ENCODE measurements at regions not wholly inside any gene's neighbourhood (a gene's known extent, or its start where the extent isn't known, plus 50 kb on each side); places are given as distances from the start of the nearest gene placed in this dataset.

DNA sequence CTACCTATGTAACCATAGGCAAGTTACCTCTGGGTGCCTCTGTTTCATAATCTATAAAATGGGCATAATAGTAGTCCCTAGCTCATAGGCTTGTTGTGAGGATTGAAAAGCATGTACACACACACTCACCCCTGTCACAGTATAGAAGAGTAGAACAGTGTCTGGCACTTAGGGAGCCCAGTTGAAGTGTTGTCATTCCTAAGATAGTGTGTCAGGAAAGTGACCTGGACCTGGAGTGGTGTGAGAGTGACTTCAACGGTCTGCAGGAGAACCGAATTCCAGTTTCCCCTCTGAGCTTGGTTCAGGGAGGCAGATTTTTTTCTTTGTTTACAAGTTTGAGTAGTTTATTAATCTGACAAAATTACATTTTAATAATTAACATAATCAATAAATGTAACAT, 229.9 kb upstream of the MAP3K7 start:
- no peaks in the 10 kb centered on the region for H3K9me3 ChIP-seq
- H3K36me3 ChIP-seq (ENCODE audit: low read depth): no peaks in the 10 kb centered on the region
- H3K4me1 ChIP-seq (ENCODE audit: low read depth): no peaks in the 10 kb centered on the region
- intact Hi-C loops (cut with DNase I, micrococcal nuclease): no loop called here
- ATAC-seq: no peak
- TF ChIP-seq, protein P1, sequence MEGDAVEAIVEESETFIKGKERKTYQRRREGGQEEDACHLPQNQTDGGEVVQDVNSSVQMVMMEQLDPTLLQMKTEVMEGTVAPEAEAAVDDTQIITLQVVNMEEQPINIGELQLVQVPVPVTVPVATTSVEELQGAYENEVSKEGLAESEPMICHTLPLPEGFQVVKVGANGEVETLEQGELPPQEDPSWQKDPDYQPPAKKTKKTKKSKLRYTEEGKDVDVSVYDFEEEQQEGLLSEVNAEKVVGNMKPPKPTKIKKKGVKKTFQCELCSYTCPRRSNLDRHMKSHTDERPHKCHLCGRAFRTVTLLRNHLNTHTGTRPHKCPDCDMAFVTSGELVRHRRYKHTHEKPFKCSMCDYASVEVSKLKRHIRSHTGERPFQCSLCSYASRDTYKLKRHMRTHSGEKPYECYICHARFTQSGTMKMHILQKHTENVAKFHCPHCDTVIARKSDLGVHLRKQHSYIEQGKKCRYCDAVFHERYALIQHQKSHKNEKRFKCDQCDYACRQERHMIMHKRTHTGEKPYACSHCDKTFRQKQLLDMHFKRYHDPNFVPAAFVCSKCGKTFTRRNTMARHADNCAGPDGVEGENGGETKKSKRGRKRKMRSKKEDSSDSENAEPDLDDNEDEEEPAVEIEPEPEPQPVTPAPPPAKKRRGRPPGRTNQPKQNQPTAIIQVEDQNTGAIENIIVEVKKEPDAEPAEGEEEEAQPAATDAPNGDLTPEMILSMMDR (IDR thresholded peaks at IDR 0.05): no peak
- no peak overlapping the region for H3K4me3 ChIP-seq
- no peak for DNase-seq

DNA sequence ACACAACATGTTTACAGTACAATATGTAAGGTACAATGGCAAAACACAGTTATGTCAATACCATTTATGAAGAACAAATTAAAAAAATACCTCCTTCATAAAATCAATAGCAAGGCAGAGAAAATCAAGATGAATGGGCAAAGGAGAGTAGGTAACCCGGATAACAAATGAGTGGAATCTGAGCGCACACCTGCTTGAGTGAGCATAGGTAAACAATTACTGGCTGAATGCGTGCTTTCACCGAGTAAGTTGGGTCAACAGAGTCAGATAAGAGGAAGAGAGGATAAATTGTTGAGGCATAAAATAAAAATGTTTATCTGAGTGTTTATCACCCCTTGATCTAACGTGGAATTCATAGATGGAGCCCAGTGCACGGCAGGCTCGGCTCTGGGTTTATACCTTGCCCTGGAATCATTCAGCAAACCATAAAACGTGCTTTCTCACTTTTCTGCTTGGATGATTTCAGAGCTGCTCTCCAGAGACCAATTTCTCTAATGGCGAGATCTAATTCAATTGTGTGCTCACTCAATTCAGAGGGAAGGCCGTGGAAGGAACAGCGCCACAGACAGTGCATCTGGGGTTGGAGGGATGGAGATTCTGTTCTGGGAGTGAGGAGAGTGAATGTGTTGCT, 224.8 kb upstream of the MAP3K7 start:
- Histone ChIP-seq H3K4me3 (no peak overlapping the region), H3K36me3 (ENCODE audit: low read depth) (no peaks in the 10 kb centered on the region), H3K4me1 (ENCODE audit: low read depth) (no peaks in the 10 kb centered on the region), H3K9me3 (no peaks in the 10 kb centered on the region)
- no peak for ATAC-seq
- TF ChIP-seq, protein P1 (IDR thresholded peaks at IDR 0.05): no peak
- intact Hi-C loops (cut with DNase I, micrococcal nuclease): no loop called here
- no peak for DNase-seq

DNA sequence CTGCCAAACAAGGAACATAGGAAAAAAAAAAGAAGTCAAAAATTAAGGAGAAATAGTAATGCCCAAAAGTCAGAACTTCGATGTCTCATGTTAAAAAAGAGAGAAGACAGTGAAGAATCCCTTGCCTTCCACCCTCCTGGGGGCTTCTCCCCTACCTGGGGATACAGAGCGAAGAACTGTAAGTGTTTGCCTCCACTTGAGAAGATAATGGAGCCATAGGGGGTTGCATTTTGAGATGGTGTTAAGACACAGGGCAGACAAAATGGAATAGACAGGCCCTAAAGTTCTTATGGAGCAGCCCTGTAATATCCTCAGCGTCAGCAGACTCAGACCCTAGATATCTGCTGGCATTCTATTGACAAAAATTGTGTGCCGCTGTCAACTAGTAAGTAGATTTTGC, 222.2 kb upstream of the MAP3K7 start:
- ATAC-seq: no peak
- no peak for DNase-seq
- no peaks in the 10 kb centered on the region for H3K36me3 ChIP-seq (ENCODE audit: low read depth)
- no peak overlapping the region for H3K4me3 ChIP-seq
- intact Hi-C loops (cut with DNase I, micrococcal nuclease): no loop called here
- no peaks in the 10 kb centered on the region for H3K9me3 ChIP-seq
- TF ChIP-seq, protein P1 (IDR thresholded peaks at IDR 0.05): no peak
- no peaks in the 10 kb centered on the region for H3K4me1 ChIP-seq (ENCODE audit: low read depth)

DNA sequence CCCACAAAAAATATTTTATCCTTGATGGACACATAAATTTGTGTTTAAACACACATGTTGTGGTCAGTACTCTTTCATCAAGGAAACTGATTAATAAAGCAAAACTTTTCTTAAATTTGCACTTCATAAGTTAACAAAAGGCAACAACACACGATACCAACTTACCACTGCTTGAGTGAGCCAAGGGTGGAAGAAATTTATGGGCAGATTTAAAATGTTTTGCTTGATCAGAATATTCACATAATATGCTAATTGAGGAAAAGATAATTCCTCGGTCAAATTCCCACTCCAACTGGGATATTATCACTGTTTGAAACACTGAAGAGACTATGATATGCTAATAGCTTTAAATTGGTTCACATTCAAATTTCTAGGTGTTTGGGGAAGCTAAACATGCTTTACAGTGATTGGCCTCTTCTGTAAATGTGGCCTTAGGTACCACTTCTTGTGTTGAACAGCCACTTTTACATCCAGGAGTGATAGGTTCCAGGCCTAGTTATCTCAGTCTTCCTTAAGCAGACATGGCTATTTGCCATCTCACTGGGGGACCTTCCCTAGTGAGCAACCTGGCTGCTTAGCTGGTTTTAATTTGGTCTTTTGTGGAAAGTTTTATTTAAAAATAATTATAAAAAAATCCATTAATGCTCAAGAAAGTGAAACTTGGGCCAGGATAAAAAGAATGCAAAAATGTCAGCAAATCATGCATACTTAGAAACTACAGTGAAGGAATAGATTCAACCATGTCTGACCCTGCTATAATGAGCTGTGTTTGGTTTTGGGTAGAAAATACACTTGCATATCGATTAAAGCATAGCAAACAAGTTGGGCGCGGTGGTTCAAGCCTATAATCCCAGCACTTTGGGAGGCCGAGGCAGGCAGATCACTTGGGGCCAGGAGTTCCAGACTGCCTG, 221.2 kb upstream of the MAP3K7 start:
- TF ChIP-seq, protein P1 (IDR thresholded peaks at IDR 0.05): no peak
- intact Hi-C loops (cut with DNase I, micrococcal nuclease): no loop called here
- H3K4me1 ChIP-seq (ENCODE audit: low read depth): no peaks in the 10 kb centered on the region
- no peaks in the 10 kb centered on the region for H3K36me3 ChIP-seq (ENCODE audit: low read depth)
- no peak overlapping the region for H3K4me3 ChIP-seq
- H3K9me3 ChIP-seq: no peaks in the 10 kb centered on the region
- DNase-seq: no peak
- ATAC-seq: no peak

DNA sequence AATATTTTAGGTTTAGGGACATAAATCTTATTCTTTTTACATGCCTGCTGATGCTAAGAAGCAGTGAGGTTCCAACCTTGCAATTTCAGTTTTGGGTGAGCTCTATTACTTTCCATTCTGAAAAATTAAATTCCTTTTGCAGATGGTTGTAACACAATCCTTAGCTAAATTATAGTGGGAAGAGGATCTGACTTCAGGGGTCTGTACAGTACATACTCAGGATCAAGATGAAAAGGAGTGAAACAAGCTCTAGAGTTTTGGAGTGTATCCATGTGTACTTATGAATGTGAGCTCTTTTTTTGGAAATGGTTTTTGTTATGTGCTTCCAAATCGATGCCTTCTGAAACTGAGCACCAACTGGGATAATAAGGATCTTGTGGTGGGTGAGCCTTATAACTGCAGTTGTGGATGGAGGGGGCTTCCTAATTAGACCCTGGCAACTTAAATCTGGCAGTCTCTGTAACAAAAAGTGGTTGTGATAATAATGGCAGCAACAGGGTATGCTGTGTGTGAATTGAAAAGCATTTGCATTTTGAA, 218.8 kb upstream of the MAP3K7 start:
- DNase-seq: no peak
- intact Hi-C loops (cut with DNase I, micrococcal nuclease): no loop called here
- TF ChIP-seq, protein P1 (IDR thresholded peaks at IDR 0.05): no peak

More for the DNA sequence above, 218.8 kb upstream of the MAP3K7 start:
- no peaks in the 10 kb centered on the region for H3K4me1 ChIP-seq (ENCODE audit: low read depth)
- H3K4me3 ChIP-seq: no peak overlapping the region
- no peaks in the 10 kb centered on the region for H3K9me3 ChIP-seq
- no peaks in the 10 kb centered on the region for H3K36me3 ChIP-seq (ENCODE audit: low read depth)
- no peak for ATAC-seq
